Skeletal muscle satellite cell (primary cell): ENCODE measurements at regions not wholly inside any gene's neighbourhood (a gene's known extent, or its start where the extent isn't known, plus 50 kb on each side); places are given as distances from the start of the nearest gene placed in this dataset.

ENCODE experiments used
- H3K27me3 ChIP-seq: 2 replicates; pipeline ENCODE4 v1.7.0; 2013; ENCODE audit warnings: low read length; ENCODE audit not compliant: control insufficient read depth, insufficient read depth
- H3K36me3 ChIP-seq: 2 replicates; pipeline ENCODE4 v1.7.0; 2013; ENCODE audit warnings: mild to moderate bottlenecking, control low read depth, low read length; ENCODE audit not compliant: insufficient read depth
- H3K4me1 ChIP-seq: 2 replicates; pipeline ENCODE4 v1.7.0; 2013; ENCODE audit warnings: low read length; ENCODE audit not compliant: control insufficient read depth, insufficient read depth
- H3K4me2 ChIP-seq: 2 replicates; pipeline ENCODE4 v1.7.0; 2013; ENCODE audit warnings: mild to moderate bottlenecking, low read length
- H3K4me3 ChIP-seq: 2 replicates; pipeline ENCODE4 v1.7.0; 2013; ENCODE audit warnings: low read length
- H3K9ac ChIP-seq: 2 replicates; pipeline ENCODE4 v1.7.0; 2013; ENCODE audit warnings: mild to moderate bottlenecking, low read depth, low read length, moderate library complexity
- H3K9me3 ChIP-seq: replicated peaks from 2 replicates; pipeline ENCODE4 v1.7.0; 2013; ENCODE audit warnings: mild to moderate bottlenecking, control low read depth, low read length

DNA sequence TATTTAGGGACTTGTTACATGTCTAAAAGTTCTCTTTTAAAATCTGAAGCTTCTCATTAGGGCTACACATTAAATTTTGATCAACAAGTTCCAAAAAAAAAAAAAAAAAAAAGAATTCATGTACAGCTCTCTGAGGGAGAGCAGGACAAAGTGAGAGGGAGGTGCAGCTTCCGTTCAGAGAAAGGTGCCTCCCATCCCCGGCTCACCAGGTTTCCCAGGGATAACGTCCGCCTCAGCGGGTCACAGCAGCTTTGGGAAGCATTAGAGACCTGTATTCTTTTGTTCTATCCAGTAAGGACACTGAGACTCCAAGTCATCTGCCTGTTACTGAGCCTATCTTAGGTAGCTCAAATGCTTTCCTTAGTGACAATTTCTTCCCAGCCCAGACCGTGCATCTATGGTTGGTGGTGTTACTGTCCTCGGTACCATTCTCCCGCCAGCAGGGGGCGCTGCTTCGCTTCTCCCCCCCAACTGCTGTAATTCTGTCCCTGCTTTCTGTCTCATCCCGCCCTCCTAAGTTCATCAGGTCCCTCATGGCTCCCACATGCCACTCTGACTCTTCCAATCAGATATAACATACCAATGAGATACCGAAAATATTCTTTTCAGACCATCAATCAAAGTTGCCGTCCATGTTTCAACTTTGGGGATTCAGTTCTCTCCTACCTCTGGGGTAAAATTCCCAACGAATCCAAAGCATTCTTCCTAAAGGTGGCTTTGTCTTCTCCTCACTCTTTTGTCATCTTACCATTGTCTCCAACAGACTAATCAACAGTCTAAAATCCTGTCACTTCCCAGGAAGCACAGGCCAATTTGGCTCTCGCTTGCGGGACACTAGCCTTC is 466.5 kb downstream of the METTL4 start:
- Histone ChIP-seq H3K4me2 (no peak overlapping the region), H3K9ac (no peak overlapping the region), H3K36me3 (no peaks in the 10 kb centered on the region), H3K27me3 (no peaks in the 10 kb centered on the region), H3K4me3 (no peak overlapping the region), H3K9me3 (no peaks in the 10 kb centered on the region), H3K4me1 (no peaks in the 10 kb centered on the region)

GRCh38 chr18:2108591-2108990 is 462.7 kb downstream of the METTL4 start:
- Histone ChIP-seq H3K9me3 (no peaks in the 10 kb centered on the region), H3K4me2 (no peak overlapping the region), H3K36me3 (no peaks in the 10 kb centered on the region), H3K27me3 (no peaks in the 10 kb centered on the region), H3K9ac (no peak overlapping the region), H3K4me3 (no peak overlapping the region), H3K4me1 (no peaks in the 10 kb centered on the region)

GRCh38 chr18:2111456-2111855 is 459.8 kb downstream of the METTL4 start:
- H3K4me1 ChIP-seq, result no peaks in the 10 kb centered on the region
- H3K4me3 ChIP-seq, result no peak overlapping the region
- H3K27me3 ChIP-seq, result no peaks in the 10 kb centered on the region
- H3K36me3 ChIP-seq, result no peaks in the 10 kb centered on the region
- no peak overlapping the region for H3K4me2 ChIP-seq
- H3K9me3 ChIP-seq, result no peaks in the 10 kb centered on the region
- H3K9ac ChIP-seq, result no peak overlapping the region

GRCh38 chr18:2112435-2113045 is 458.8 kb downstream of the METTL4 start:
- no peak overlapping the region for H3K9ac ChIP-seq
- no peaks in the 10 kb centered on the region for H3K4me1 ChIP-seq
- H3K27me3 ChIP-seq, result no peaks in the 10 kb centered on the region
- no peaks in the 10 kb centered on the region for H3K36me3 ChIP-seq
- H3K4me3 ChIP-seq, result no peak overlapping the region
- no peak overlapping the region for H3K4me2 ChIP-seq
- no peaks in the 10 kb centered on the region for H3K9me3 ChIP-seq

DNA sequence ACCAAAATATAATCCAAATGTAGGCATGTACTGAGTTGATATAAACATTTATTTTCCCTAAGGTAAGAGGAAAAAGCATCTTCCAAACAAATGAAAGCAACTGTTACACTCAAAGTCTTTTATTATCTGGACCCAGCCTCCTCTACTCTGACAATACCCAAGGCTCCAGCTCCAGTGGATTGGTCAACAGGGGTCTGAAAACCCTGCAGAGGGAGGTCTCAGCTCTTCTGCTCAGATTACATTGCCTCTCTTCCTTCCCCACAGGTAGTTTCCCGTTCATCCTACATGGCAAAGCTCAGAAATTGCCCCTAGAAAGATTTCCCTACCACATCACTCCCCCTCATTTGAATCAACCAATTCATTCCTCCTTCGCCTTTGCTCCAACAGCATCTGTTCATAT is 457.0 kb downstream of the METTL4 start:
- Histone ChIP-seq H3K27me3 (no peaks in the 10 kb centered on the region), H3K36me3 (no peaks in the 10 kb centered on the region), H3K4me2 (no peak overlapping the region), H3K9ac (no peak overlapping the region), H3K4me1 (no peaks in the 10 kb centered on the region), H3K4me3 (no peak overlapping the region), H3K9me3 (no peaks in the 10 kb centered on the region)

GRCh38 chr18:2114765-2115164 is 456.5 kb downstream of the METTL4 start:
- H3K27me3 ChIP-seq, result no peaks in the 10 kb centered on the region
- H3K9ac ChIP-seq, result no peak overlapping the region
- H3K4me3 ChIP-seq, result no peak overlapping the region
- H3K9me3 ChIP-seq, result no peaks in the 10 kb centered on the region
- H3K36me3 ChIP-seq, result no peaks in the 10 kb centered on the region
- H3K4me1 ChIP-seq, result no peaks in the 10 kb centered on the region
- H3K4me2 ChIP-seq, result no peak overlapping the region

GRCh38 chr18:2121224-2121623 is 450.1 kb downstream of the METTL4 start:
- H3K4me1 ChIP-seq, result no peaks in the 10 kb centered on the region
- H3K4me2 ChIP-seq, result no peak overlapping the region
- H3K36me3 ChIP-seq, result no peaks in the 10 kb centered on the region
- no peaks in the 10 kb centered on the region for H3K9me3 ChIP-seq
- no peak overlapping the region for H3K4me3 ChIP-seq
- no peak overlapping the region for H3K9ac ChIP-seq
- H3K27me3 ChIP-seq, result no peaks in the 10 kb centered on the region

GRCh38 chr18:2123077-2123476 is 448.2 kb downstream of the METTL4 start:
- Histone ChIP-seq H3K9ac (no peak overlapping the region), H3K4me3 (no peak overlapping the region), H3K9me3 (no peaks in the 10 kb centered on the region), H3K4me2 (no peak overlapping the region), H3K27me3 (no peaks in the 10 kb centered on the region), H3K36me3 (no peaks in the 10 kb centered on the region), H3K4me1 (no peaks in the 10 kb centered on the region)

DNA sequence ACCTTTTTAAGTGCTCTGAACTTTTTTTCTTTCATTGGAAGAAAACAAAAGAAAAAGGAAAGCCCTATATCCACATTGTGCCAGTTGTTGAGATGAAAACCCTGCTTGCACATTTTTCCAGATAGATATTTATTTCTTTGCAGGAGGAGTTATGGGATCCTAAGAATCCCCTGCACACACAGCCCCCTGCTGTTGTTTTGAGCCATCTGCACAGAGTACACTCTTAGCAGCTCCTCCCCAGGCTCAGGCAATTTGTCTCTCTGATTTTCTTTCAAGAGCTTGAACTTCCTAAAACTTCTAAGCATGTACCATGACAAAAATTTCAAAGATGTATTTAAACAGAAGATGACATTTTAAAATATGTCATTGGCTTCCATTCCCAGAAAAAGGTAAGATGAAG is 436.9 kb downstream of the METTL4 start:
- H3K27me3 ChIP-seq, result no peaks in the 10 kb centered on the region
- no peaks in the 10 kb centered on the region for H3K4me1 ChIP-seq
- no peak overlapping the region for H3K4me3 ChIP-seq
- no peaks in the 10 kb centered on the region for H3K9me3 ChIP-seq
- no peaks in the 10 kb centered on the region for H3K36me3 ChIP-seq
- H3K4me2 ChIP-seq, result no peak overlapping the region
- no peak overlapping the region for H3K9ac ChIP-seq

- no peak overlapping the region for H3K9ac ChIP-seq
These were observed 436.0 kb downstream of the METTL4 start for GRCh38 chr18:2135309-2135708.

GRCh38 chr18:2138552-2138951 is 432.8 kb downstream of the METTL4 start:
- H3K4me2 ChIP-seq, result no peak overlapping the region
- H3K36me3 ChIP-seq, result no peaks in the 10 kb centered on the region
- H3K4me1 ChIP-seq, result no peaks in the 10 kb centered on the region
- no peak overlapping the region for H3K9ac ChIP-seq
- H3K4me3 ChIP-seq, result no peak overlapping the region
- H3K27me3 ChIP-seq, result no peaks in the 10 kb centered on the region
- H3K9me3 ChIP-seq, result no peaks in the 10 kb centered on the region

More at GRCh38 chr18:2135309-2135708, 436.0 kb downstream of the METTL4 start:
- Histone ChIP-seq H3K36me3 (no peaks in the 10 kb centered on the region), H3K27me3 (no peaks in the 10 kb centered on the region), H3K4me1 (no peaks in the 10 kb centered on the region), H3K4me2 (no peak overlapping the region), H3K4me3 (no peak overlapping the region), H3K9me3 (no peaks in the 10 kb centered on the region)

- Histone ChIP-seq H3K4me1 (no peaks in the 10 kb centered on the region), H3K4me3 (no peak overlapping the region), H3K27me3 (no peaks in the 10 kb centered on the region), H3K4me2 (no peak overlapping the region), H3K9ac (no peak overlapping the region), H3K9me3 (no peaks in the 10 kb centered on the region), H3K36me3 (no peaks in the 10 kb centered on the region)
These were observed 431.6 kb downstream of the METTL4 start for GRCh38 chr18:2139691-2140090.
